ENCODE measurements at regions not wholly inside any gene's neighbourhood (a gene's known extent, or its start where the extent isn't known, plus 50 kb on each side); places are given as distances from the start of the nearest gene placed in this dataset.

DNA sequence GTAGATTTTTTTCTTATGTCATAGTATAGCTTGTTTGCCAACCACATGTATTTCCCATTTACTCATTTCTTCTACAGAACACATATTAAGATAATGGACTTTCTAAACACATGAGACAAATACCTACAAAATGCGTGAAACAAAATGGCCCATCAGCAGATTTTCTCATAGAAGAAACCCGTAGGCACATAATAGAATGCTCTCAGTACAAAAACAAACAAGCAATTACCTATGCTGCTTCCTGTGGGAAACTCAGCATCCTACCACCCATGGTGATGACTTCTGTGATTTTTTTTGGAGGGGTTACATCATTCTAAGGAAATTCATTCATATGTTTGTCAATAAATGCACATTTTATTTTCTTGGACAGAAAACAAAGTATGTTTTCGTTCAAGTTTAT is 343.6 kb downstream of the SPRY1 start:
- DNase-seq (ENCODE audit: low read depth in 2 of 2): peak in 1 of 2 donors; percentile 20

DNA sequence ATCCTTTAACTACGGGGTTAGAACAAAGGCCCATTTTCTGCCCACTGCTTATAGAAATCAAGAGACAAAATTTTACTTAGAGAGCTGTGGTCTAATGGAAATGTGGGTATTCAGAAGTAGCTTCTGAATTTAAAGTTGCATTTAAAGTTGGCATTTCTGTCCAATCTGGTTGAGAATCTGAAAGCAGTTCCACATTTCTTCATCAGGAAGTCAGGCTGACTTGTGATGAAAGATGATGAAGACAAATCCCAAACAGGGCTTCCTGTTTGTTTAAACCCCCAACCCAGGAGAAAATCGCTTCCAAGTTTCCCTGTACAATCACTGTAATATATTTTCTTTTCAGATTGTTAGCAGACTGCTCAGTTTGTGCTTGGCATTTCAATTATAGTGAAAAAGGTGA is 345.3 kb downstream of the SPRY1 start:
- DNase-seq (ENCODE audit: low read depth in 2 of 2): peak; percentile 16 to 81

DNA sequence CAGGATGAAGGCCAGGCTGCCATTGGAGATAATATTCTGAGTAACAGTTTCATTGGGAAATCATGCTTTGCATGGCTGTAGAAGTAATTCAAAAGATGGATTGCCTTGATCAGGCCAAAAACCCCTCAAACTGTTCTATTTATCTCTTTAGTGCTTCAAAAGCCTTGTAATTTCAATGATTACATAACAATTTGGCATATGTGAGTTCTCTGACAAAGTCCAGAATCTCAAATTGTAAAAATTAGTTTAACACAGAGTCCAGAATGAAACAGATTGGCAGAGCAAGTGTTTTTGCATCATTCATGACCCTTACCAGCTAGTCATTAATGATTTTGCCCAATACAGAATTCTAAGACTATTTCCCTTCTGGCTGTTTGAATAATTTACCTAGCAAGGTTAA is 347.3 kb downstream of the SPRY1 start:
- DNase-seq (ENCODE audit: low read depth in 2 of 2): no peak

DNA sequence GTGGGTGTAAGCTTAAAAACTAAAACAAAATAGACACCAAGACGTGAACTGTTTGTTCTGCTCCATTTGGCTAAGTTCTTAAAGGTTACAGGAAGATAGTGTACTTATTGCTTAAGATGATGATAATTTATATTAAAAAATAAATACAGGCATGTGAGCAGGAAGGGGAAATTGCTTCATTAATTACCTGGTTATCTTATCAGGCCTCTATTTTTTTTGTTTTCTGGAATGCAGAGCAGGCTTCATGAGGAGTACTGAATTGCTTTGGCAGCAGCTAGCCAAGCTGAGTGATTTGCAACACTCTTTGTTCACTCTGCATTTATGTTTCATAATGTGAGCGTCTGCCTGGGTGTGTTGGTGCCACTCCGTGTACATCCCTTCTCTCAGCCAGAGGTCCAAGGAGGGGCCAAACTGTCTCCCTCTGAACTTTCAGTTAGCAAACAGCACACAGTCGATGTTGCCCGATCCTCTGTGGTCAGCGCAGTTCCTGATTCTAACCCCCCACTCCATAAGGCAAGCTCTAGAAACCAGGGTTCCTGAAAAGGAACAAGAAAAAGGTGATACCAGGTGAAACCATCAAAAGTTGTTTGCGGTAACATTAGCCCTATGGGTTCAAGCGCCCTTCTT is 348.2 kb downstream of the SPRY1 start:
- peak; percentile 54 to 60 for DNase-seq (ENCODE audit: low read depth in 2 of 2)

DNA sequence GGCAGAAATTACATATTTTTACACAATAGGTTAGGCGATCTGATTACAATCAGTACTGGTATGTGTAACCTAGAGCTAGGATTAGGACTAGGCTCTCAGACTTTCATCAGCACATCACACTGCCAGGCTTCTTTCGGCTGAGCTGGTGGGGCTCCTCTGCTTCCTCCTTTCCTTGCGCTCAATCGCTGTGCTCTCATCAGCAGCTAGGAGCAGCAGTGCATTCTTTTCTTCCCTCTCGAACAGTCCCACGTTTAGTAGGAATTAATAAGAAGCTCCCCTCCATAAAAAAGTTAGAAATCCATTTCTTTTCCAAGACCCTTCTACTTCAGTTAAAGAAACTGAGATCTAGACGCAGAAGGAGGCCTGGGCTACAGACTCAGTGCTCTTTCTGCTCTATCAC is 350.4 kb downstream of the SPRY1 start:
- DNase-seq (ENCODE audit: low read depth in 2 of 2): no peak

DNA sequence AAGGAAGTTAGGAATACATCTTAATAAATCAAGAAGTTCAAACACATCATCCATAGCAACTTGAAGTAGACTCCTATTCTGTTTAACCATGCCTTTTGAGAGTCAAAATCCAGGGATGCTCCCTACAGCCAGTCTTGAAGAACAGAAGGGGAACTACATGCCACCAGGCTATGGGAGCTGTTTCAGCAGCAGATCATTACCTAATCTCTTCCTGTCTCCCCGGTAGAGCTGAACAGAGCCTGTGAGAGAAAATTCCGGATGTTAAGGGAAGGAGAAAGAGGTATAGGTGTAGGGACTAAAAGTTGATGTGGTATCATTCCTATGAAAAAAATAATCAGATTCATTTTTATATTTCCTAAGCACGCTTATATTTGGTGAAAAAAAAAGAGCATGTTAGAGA is 352.2 kb downstream of the SPRY1 start:
- no peak for DNase-seq (ENCODE audit: low read depth in 2 of 2)

DNA sequence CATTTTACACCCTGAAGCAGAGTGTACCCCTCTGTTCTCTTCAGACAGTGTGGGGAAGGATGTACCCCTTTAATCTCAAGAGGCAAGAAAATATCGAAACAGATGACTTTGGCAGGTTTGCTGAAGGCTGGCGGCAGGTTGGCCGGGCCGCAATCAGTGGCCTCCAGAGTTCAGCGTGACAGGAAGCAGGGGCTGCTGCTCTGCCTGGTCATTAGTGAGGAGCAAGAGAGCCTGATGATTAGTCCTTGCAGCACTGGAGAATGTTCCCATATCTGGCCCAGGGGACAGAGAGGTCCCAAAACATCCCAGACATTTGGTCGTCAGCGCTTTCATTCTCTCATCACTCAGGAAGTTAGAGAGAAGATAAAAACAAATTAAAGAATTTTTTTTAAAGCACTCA is 352.8 kb downstream of the SPRY1 start:
- DNase-seq (ENCODE audit: low read depth in 2 of 2): peak; percentile 12 to 55

DNA sequence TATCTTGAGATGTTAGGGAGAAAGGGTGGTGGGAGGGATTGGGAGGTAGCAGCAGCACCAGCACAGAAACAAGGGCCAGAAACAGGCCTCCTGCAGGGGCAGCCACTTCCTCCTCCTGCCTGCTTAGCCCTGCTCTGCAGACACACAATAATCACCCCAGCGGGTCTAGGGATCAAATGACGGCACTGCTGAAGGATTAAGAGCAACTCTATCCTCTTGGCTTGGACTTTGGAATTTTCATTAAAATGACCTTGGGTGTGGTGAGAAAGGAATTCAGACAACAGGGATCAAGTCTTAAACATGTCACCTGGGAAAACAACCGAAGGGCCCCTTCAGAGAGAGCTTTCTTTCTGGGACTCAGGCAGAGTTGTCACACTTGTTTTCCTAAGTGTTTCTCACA is 353.4 kb downstream of the SPRY1 start:
- no peak for DNase-seq (ENCODE audit: low read depth in 2 of 2)

DNA sequence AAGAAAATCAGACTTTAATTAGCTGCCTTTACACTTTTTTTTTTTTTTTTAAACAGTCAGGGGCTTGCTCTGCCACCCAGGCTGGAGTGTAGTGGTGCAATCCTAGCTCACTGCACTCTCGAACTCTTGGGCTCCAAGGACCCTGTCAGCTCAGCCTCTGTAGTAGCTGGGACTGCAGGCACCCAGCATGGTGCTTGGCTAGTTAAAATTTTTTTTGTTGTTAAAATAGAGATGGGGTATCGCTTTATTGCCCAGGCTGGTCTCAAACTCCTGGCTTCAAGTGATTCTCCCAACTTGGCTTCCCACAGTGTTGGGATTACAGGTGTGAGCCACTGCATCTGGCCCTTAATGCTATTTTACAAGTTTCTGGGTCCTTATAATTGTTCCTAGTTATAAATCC is 359.1 kb downstream of the SPRY1 start:
- no peak for DNase-seq (ENCODE audit: low read depth in 2 of 2)

DNA sequence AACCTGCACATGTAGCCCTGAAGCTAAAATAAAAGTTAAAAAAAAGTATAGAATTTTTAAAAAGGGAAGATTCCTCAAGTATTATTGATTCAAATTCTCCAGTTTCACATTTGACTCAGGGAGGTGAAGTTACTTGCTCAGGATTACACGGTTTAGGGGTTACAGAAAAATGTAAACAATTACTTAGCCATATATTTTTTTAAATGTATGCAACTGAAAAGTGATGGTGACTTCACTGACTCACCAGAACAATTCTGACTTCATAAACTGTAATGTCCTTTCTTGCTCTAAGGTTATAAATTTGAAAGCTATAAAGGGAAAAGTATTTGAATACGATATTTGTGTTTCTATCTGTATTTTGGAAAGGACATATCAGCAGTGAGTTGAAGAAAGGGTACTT is 371.2 kb downstream of the SPRY1 start:
- DNase-seq (ENCODE audit: low read depth in 2 of 2): no peak

DNA sequence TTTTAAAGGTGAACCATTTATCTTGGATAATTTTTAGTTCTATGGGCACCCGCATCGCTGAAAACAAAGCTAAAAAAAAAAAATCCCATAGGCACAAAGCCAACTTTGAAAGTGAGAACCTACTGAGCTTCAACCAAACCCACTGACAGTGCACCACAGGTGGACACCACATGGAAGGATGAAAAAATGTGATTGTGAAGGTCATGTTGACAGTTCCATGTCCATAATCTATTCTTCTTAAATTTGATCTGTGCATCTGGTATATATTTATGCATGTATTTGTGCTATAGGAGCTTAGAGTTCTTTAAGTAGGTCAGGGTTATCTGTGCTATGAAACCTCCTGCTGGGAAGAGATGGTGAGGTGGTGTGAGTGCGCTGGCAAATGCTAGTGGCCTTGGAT is 374.3 kb downstream of the SPRY1 start:
- no peak for DNase-seq (ENCODE audit: low read depth in 2 of 2)

DNA sequence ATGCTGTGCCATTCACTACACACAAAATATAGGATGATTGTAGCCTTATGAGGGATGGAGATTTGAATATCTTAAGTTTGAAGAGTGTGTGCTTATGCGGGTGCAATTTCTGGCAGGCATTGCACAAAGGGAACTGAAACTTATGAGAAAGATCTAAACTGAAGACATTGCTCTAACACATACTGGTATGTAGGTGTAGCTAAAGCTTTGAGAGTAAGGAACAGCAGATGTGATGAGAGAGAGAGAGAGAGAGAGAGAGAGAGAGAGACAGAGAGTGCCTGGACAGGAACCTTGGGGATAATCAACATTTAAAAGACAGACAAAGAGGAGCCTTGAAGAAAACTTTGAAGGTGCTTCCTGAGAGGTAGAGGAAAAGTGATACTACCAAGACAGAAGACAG is 379.7 kb downstream of the SPRY1 start:
- DNase-seq (ENCODE audit: low read depth in 2 of 2): no peak

DNA sequence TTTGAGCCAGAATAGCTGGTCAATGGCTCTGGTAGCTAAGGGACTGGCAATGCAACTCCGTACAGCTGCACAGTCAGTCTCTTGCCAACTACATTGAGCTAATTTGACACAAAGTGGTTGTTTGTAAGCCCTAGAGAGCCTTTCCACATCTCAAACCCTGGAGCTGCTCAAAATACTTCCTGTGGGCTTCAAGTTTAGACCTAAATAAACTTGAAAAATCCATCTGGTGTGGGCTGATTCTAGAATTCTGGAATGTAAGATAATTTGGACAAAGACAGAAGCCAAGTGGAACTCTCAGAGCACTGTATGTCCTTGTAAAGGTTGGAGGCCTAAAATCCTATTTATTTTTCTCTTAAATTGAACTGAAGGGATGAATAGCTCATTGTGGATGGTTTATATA is 380.8 kb downstream of the SPRY1 start:
- DNase-seq (ENCODE audit: low read depth in 2 of 2): peak; percentile 4 to 32

DNA sequence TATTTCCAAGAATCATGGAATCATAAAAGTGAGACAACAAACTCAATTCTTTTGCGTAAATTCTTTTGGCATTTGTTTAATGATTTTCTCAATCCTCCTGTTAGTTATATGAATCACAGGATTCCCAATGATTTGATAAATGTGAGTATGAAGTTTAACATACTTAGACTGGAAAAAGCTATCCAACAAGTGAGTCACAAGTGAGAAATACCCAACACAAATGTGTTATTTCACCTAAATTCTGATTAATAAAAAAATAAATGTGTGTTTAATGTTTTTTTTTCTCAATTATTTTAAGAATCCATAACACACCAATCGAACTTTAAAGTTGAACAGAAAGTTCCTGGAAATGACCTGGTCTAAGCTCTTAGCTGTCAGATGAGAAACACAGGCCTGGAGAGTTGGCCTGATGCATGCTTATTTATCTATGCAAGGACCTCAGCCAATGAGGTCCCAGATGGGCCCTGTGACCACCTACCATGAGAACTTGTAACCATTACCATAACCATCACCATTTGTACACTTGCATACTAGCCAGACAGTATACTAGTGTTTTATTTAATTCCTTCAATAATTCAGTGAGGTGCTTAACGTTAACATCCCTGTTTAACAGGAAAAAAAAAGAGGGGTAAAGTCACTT is 386.7 kb downstream of the SPRY1 start:
- DNase-seq (ENCODE audit: low read depth in 2 of 2): no peak

DNA sequence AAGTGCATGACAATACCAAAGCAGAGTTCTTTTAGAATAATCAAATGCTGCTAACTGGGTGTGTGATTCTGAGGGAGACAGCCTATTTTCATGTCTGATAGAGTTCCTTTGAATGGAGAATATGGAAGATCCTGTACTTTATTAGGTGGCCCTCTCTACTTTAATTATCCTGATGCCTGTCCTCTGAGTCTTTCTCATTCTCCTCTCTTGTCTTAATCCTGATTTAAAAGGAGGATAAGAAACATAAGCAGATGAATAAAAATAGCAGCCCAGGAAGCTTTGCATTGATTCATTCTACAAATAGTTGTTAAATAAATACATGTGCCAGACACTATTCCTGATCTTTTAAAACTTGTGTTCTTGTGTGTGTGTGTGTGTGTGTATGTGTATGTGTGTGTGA is 387.3 kb downstream of the SPRY1 start:
- no peak for DNase-seq (ENCODE audit: low read depth in 2 of 2)

DNA sequence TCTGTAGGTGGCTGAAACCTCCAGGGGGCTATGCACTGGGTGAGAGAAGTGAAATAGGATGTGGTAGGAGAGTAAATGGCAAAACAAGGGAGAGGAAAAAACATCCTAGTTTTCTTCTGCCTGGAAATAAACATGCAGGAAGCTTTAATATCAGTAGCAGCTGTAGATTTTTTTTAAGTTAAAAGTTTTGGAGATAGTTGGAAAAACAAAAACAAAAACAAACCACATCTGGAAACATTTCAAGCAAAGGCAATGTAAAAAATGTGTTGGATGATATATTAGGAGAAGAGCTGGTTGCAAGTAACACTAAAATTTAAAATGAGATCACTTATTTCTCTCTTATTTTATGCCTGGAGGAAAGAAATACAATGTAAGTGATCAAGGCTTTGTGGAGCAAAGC is 388.0 kb downstream of the SPRY1 start:
- DNase-seq (ENCODE audit: low read depth in 2 of 2): no peak

DNA sequence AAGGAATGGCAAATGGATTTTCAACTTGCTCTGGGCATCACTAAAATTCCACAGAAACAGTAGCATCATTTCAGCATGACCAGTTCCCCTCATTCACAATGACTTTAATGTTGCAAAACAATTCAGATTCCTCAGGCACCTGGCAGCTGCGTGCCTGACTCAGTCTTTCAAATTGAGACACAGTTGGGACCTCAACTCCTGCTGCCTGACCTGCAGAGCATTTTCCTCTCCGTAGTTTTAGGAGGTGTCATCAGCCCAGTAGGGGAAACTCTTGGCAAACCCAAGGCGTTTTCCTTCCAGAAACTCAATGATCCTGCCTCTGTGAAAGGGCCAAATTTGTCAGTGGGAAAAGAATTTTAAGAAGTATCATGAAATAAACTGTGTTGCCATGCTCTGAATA is 388.9 kb downstream of the SPRY1 start:
- DNase-seq (ENCODE audit: low read depth in 2 of 2): peak in 1 of 2 donors; percentile 19

DNA sequence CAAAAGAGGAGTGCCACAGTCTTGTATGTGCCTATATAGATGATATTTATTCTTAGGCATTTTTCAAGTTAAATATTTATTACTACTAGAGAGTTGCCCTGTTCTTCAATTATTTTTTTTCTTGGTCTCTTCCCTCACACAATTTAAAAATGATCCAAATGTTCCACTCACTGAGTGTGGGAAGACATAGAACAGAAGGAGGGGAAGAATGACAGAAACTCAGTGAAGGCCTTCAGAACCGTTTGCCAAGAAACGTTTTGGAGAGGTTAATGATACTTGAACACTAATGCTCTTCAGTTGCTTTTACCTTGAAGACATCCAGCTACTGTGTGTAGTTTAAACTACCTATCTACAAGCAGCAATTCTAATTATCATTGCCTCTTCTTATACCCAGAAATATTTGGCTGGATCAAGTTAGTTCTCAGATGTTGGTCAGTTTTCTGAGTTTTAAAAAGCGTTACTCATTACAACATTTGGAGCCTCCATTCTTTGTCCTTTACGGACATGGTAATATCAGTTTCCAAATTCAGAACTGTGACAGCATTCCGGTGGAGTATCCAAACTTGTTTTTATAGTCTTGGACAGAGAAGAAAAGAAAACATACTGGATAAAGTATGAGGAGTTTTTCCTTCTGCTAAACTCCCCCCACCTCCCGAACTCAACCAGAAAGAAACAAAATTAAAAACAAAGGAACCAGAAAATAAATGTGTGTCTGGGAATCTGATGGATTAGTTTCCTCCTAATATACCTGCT is 389.7 kb downstream of the SPRY1 start:
- no peak for DNase-seq (ENCODE audit: low read depth in 2 of 2)

DNA sequence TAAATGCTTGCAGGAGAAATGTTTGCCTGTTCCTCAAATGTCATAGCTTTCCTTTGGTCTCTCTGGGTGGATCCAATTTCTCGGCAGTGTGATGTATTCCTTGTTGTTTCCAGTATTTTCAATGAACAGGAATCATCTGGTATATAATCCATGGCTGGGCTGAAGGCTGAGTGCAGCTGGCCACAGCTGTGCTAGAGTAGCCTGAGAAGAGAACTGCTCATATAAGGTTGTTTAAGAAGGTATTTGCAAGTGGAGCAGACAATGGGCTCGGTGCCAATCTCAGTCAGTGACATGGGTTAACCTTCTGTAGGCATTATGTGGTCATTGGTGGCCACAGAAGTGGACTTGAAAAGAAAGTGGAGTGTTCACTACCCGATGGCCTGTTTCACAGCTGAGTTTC is 390.3 kb downstream of the SPRY1 start:
- no peak for DNase-seq (ENCODE audit: low read depth in 2 of 2)

DNA sequence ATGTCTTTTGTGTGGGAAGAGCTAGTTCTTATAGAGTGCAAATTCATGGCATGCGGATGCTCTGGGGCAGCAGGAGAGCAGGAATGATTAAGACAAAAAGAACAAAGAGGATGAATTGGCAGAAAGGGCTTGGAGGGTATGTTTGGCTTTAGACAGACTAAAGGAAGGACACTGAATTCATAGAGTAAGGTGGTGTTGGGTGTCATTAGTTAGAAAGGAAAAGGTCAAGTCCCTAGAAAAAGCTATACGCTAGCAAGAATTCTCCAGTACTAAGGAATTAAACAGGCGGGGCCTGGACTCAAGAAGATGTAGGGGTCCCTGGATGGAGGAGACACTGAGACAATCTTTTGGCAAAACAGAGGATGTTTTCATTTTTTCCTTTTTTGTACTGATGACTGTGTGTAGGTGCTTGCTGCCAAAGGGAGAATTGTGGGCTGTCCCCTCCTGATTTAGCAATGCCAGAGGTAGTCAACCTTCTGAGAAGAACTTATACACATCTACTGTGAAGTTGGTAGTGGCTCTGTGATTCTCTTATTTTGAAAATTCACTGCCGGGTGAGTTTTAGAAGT is 391.0 kb downstream of the SPRY1 start:
- DNase-seq (ENCODE audit: low read depth in 2 of 2): no peak

DNA sequence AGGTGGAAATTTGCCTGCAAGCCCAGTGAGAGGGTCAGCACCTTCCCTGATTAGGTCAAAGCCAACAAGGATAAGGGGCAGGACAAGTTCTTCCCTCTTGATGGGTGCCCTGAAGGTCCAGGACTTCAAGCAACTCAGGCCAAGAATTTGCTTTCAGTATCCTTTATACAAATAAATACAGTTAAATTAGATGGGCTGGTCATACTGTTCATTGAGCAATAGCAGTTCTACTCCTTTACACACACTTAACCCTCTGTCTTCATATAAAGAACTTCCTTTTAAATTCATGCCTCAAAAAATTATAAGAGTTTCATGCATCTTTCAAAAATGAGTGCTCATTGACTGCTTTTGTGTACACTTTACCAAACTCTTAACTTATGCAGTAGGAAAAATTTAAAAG is 392.0 kb downstream of the SPRY1 start:
- DNase-seq (ENCODE audit: low read depth in 2 of 2): no peak

DNA sequence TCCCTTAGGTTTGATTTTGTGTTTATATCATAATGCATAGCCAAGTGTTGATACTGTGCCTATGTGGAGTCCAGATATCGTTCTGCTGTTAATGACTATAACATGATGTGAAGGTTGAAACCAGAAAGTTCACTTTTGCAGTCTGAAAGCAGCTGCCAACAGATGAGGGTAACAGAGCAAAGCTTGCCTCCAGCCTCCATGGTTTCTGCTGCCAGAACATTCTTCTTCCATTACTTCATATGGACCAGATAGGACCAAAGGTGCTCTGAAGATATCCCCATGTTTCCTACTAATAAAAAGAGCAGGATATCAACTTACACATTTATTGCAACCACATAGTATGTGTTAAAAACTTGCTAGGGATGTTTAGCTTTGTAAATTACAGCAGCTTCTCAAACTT is 394.1 kb downstream of the SPRY1 start:
- DNase-seq (ENCODE audit: low read depth in 2 of 2): no peak
